DND-41 (cell line): ENCODE measurements at regions not wholly inside any gene's neighbourhood (a gene's known extent, or its start where the extent isn't known, plus 50 kb on each side); places are given as distances from the start of the nearest gene placed in this dataset.

Source experiments
- EZH2 ChIP-seq: IDR thresholded peaks from 3 replicates; pipeline ENCODE4 v1.6.1; 2012; ENCODE audit warnings: borderline replicate concordance, low read depth, mild to moderate bottlenecking, moderate library complexity, low read length, inconsistent platforms; ENCODE audit not compliant: severe bottlenecking
- TF ChIP-seq, protein P1 (sequence below): IDR thresholded peaks from 2 replicates; pipeline ENCODE4 v1.5.1; 2012; ENCODE audit warnings: borderline replicate concordance, low read length, moderate library complexity, mild to moderate bottlenecking; ENCODE audit not compliant: poor library complexity, severe bottlenecking; ENCODE audit errors: extremely low read depth

- TF ChIP-seq EZH2, result no peak
- TF ChIP-seq, protein P1, sequence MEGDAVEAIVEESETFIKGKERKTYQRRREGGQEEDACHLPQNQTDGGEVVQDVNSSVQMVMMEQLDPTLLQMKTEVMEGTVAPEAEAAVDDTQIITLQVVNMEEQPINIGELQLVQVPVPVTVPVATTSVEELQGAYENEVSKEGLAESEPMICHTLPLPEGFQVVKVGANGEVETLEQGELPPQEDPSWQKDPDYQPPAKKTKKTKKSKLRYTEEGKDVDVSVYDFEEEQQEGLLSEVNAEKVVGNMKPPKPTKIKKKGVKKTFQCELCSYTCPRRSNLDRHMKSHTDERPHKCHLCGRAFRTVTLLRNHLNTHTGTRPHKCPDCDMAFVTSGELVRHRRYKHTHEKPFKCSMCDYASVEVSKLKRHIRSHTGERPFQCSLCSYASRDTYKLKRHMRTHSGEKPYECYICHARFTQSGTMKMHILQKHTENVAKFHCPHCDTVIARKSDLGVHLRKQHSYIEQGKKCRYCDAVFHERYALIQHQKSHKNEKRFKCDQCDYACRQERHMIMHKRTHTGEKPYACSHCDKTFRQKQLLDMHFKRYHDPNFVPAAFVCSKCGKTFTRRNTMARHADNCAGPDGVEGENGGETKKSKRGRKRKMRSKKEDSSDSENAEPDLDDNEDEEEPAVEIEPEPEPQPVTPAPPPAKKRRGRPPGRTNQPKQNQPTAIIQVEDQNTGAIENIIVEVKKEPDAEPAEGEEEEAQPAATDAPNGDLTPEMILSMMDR, result no peak
These were observed 487.4 kb downstream of the ZEB2 start for GRCh38 chr2:144032566-144032965.
